SK-N-MC (cell line): ENCODE measurements at regions not wholly inside any gene's neighbourhood (a gene's known extent, or its start where the extent isn't known, plus 50 kb on each side); places are given as distances from the start of the nearest gene placed in this dataset.

Experiments
- EZH2 ChIP-seq: fragments of 200-600 bp; sonication (generic); IDR thresholded peaks from one replicate; pipeline ENCODE4 v1.6.1; 2017; ENCODE audit warnings: antibody characterized with exemption
- POLR2AphosphoS5 ChIP-seq: IDR thresholded peaks from 2 replicates; pipeline ENCODE4 v1.6.1; 2012; ENCODE audit warnings: mild to moderate bottlenecking, low read depth, low read length, borderline replicate concordance

GRCh38 chr7:45407730-45408408, 166.3 kb upstream of the ADCY1 start:
- TF ChIP-seq POLR2AphosphoS5: no peak
- TF ChIP-seq EZH2: no peak
